ENCODE measurements at regions not wholly inside any gene's neighbourhood (a gene's known extent, or its start where the extent isn't known, plus 50 kb on each side); places are given as distances from the start of the nearest gene placed in this dataset.

- H3K4me3 ChIP-seq (replicated peaks in 1 of 3; ENCODE audit: low read depth in 2 of 3, low read length in 3 of 3): no peak overlapping the region
- intact Hi-C loops (cut with micrococcal nuclease): no loop called here
- H3K4me1 Mint-ChIP-seq: no peaks in the 10 kb centered on the region
- no peak overlapping the region for H3K4me3 Mint-ChIP-seq
- H3K9ac ChIP-seq (ENCODE audit: insufficient read depth, low read length, poor library complexity, severe bottlenecking): no peak overlapping the region
- H3K27ac ChIP-seq (ENCODE audit: low read depth in 1 of 2, low read length in 2 of 2): no peak overlapping the region
- no peak for DNase-seq
- no peak overlapping the region for H3K27ac Mint-ChIP-seq
- no peaks in the 10 kb centered on the region for H4K20me1 ChIP-seq (ENCODE audit: insufficient read depth, low read length)
- no peaks in the 10 kb centered on the region for H3K36me3 Mint-ChIP-seq
- H3K9me3 Mint-ChIP-seq: peaks cover 0 to 3% (median 0%) of the 10 kb centered on the region in 7 donors
- H3K27me3 Mint-ChIP-seq (ENCODE audit: low read depth in 3 of 3): no peaks in the 10 kb centered on the region
- no peak overlapping the region for H3K4me2 ChIP-seq (replicated peaks; ENCODE audit: extremely low read depth, low read length, poor library complexity, severe bottlenecking)
- TF ChIP-seq CTCF (IDR thresholded peaks at IDR 0.05): no peak
- H3K9me3 ChIP-seq (replicated peaks in 1 of 2; ENCODE audit: control insufficient read depth in 1 of 2, insufficient read depth in 1 of 2, low read length in 2 of 2): no peaks in the 10 kb centered on the region
- no peak overlapping the region for H2AFZ ChIP-seq (ENCODE audit: insufficient read depth, low read depth, low read length, poor library complexity, severe bottlenecking)
- no peaks in the 10 kb centered on the region for H3K27me3 ChIP-seq (ENCODE audit: control insufficient read depth in 2 of 2, insufficient read depth in 2 of 2, low read length in 2 of 2)
- no peaks in the 10 kb centered on the region for H3K4me1 ChIP-seq (ENCODE audit: control insufficient read depth in 1 of 2, insufficient read depth in 2 of 2, low read length in 2 of 2)
- H3K79me2 ChIP-seq (ENCODE audit: insufficient read depth, low read length): no peaks in the 10 kb centered on the region
- H3K36me3 ChIP-seq (replicated peaks in 1 of 2; ENCODE audit: control insufficient read depth in 1 of 2, insufficient read depth in 2 of 2, low read length in 2 of 2): no peaks in the 10 kb centered on the region
- 81% methylated on average over 9 of the region's 11 CpGs for WGBS (ENCODE audit: insufficient coverage)
Observed at GRCh38 chr5:167992868-167993267, 298.6 kb upstream of the WWC1 start.

GRCh38 chr5:167993771-167994170 is 297.7 kb upstream of the WWC1 start:
- H3K4me2 ChIP-seq (replicated peaks; ENCODE audit: extremely low read depth, low read length, poor library complexity, severe bottlenecking): no peak overlapping the region
- no peak for TF ChIP-seq CTCF (IDR thresholded peaks at IDR 0.05)
- DNase-seq: no peak
- 84% methylated on average over 3 of the region's 3 CpGs for WGBS (ENCODE audit: insufficient coverage)
- no peak overlapping the region for H3K27ac ChIP-seq (ENCODE audit: low read depth in 1 of 2, low read length in 2 of 2)
- H3K9me3 ChIP-seq (replicated peaks in 1 of 2; ENCODE audit: control insufficient read depth in 1 of 2, insufficient read depth in 1 of 2, low read length in 2 of 2): no peaks in the 10 kb centered on the region
- H3K4me1 ChIP-seq (ENCODE audit: control insufficient read depth in 1 of 2, insufficient read depth in 2 of 2, low read length in 2 of 2): no peaks in the 10 kb centered on the region
- Mint-ChIP-seq H3K27ac (no peak overlapping the region), H3K36me3 (no peaks in the 10 kb centered on the region), H3K4me3 (no peak overlapping the region), H3K4me1 (no peaks in the 10 kb centered on the region), H3K27me3 (ENCODE audit: low read depth in 3 of 3) (no peaks in the 10 kb centered on the region), H3K9me3 (peaks cover 0 to 3% (median 0%) of the 10 kb centered on the region in 7 donors)
- intact Hi-C loops (cut with micrococcal nuclease): no loop called here
- no peak overlapping the region for H3K4me3 ChIP-seq (replicated peaks in 1 of 3; ENCODE audit: low read depth in 2 of 3, low read length in 3 of 3)
- no peaks in the 10 kb centered on the region for H4K20me1 ChIP-seq (ENCODE audit: insufficient read depth, low read length)
- no peak overlapping the region for H3K9ac ChIP-seq (ENCODE audit: insufficient read depth, low read length, poor library complexity, severe bottlenecking)
- H3K79me2 ChIP-seq (ENCODE audit: insufficient read depth, low read length): no peaks in the 10 kb centered on the region
- no peaks in the 10 kb centered on the region for H3K27me3 ChIP-seq (ENCODE audit: control insufficient read depth in 2 of 2, insufficient read depth in 2 of 2, low read length in 2 of 2)
- no peak overlapping the region for H2AFZ ChIP-seq (ENCODE audit: insufficient read depth, low read depth, low read length, poor library complexity, severe bottlenecking)
- H3K36me3 ChIP-seq (replicated peaks in 1 of 2; ENCODE audit: control insufficient read depth in 1 of 2, insufficient read depth in 2 of 2, low read length in 2 of 2): no peaks in the 10 kb centered on the region

Data from CD14-positive monocyte (primary cell).